Hindlimb muscle (tissue), 1 donor: ENCODE measurements at regions not wholly inside any gene's neighbourhood (a gene's known extent, or its start where the extent isn't known, plus 50 kb on each side); places are given as distances from the start of the nearest gene placed in this dataset.
"Not testable (repeated sequence)": the region's sequence is repeated elsewhere in the genome, so short reads cannot be mapped to it uniquely, and the experiment has no call there.

Experiments used
- DNase-seq: peaks from one replicate; pipeline ENCODE4 v3.0.0-alpha.2; 2013

DNA sequence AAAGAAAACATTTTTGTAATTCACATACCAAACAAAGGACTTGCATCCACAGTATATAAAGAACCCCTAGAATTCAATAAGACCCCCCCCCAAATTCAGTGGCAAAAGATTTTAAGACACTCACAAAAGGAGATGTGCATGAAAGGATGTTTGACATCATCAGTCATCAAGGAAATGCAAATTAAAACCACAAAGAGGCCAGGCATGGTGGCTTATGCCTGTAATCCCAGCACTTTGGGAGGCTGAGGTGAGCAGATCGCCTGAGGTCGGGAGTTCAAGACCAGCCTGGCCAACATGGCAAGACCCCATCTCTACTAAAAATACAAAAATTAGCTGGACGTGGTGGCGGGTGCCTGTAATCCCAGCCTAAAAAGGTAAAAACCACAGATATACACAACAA, 61.3 kb downstream of the AIPL1 start:
- DNase-seq, result not testable (repeated sequence)

DNA sequence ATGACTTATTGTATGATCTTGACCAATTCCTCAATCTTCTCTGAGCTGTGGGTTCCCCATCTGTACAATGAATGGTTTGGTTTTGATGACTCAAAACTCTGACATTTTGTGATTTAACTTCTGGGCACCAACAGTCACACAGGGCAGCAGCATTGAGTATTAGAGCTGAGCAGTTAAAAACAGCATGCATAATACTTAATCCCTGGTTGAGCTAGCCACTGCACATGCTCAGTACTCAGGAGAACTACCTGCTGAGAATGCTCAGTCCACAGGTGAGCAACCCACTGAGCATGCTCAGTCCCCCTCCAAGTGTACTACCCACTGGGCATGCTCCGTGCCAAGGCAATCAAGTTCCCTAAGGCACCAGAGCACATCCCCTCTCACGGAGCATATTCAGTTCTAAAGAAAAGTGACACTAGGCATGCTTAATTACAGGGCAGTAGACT, 68.7 kb downstream of the AIPL1 start:
- no peak for DNase-seq

DNA sequence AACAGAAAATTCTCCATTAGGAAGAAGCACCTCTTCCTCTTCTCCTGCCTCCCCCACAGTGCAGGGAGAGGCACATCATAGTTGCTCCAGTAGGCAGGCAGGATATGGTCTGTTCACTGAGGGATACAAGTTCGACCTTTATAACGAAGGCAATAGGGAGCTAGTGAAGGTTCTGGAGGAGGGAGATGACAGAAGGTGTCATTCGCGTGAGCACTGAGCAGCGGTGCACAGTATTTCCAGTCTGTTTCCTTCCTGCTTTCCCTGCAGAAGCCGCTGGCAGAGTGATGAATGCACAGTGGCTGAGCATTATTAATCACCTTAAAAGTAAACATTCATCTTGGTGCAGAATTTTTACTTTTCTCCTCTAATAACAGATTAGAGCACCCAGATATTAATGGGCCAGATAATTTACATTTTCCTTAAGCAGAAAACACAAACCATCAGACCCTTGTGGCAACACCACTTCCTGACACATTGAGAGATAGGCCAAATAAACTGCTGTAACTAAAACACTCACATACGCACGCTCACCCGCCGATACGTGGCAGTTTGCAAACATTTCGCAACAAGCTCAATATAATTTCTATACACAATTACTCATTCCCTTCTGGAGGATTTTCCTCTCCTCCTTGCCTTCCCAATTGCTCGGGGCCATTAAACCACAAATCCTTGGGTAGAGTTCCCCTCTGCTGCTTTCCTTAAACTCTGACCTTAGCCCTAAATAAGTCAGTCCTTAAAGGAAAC, 69.5 kb downstream of the AIPL1 start:
- no peak for DNase-seq

DNA sequence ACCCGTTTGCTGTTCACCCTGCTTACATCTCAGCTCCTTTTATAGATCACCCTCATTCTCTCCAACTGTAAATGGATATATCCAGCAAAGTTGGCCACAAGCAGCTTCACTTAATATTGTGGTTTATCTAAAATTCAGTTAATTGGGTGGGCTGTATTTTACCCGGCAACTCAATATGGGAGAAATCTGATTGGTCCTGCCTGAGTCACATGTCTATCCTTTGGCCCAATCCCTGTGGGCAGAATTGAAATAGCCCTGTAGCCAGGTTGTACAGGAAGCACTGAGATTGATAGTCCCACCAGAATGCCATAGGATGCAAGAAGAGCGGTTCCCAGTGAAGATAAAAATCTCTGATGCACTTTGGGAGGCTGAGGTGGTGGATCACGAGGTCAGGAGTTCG, 73.2 kb downstream of the AIPL1 start:
- no peak for DNase-seq

DNA sequence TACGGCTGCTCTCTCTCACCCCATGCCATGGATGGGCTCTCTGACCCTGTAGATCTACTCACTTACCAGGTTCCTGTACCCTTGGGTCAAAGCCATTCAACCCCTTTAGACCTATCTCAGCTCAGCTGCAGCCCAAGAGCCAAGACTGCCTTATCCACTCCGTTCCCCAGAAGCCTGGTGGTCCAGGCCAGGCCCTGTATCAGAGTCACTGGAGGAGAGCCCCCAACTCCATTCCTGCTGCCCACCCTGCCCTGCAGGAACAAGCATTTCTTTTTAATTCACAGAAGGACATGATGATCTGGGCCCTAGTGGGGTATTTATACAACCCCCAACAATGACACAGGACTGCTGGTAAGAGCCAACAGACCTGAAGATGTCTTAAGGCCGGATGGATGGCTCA, 76.8 kb downstream of the AIPL1 start:
- DNase-seq, result no peak

DNA sequence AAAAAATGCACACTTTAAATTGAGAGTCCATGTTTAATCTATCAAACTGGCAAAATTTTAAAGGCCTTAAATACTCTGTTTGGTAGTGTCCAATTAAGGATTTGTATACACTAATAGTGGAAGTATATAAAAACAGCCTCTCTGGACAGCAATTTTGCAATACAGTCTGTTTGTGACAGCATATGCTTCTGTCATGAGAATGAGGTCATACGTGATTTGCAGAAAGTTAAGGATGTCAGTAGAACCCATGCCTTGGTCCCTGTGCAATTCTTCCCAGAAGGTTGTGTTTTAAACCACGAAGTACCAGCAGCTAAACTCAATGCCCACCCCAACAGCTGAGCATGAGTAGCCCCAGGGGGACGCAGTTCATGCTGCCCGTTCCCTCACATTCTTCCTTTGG, 78.4 kb downstream of the AIPL1 start:
- DNase-seq, result no peak

DNA sequence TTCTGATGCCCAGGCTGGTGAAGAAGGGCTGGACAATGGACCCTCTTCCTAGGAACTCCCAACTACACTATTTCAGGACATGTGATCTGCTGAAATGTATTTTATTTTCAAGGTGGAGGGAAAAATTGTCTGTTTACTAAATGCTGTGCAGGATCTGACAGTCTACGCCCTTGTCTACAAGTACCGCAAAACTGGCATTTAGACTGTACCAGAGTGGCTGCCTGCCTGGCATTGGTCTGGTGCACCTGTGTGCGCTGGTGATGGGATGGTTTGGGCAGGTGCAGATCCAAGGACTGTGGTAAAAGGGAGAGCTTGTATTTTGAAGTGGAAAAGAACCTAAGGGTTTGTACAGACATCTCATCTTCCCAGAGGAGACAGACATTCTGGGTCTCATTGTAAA, 79.7 kb downstream of the AIPL1 start:
- no peak for DNase-seq

DNA sequence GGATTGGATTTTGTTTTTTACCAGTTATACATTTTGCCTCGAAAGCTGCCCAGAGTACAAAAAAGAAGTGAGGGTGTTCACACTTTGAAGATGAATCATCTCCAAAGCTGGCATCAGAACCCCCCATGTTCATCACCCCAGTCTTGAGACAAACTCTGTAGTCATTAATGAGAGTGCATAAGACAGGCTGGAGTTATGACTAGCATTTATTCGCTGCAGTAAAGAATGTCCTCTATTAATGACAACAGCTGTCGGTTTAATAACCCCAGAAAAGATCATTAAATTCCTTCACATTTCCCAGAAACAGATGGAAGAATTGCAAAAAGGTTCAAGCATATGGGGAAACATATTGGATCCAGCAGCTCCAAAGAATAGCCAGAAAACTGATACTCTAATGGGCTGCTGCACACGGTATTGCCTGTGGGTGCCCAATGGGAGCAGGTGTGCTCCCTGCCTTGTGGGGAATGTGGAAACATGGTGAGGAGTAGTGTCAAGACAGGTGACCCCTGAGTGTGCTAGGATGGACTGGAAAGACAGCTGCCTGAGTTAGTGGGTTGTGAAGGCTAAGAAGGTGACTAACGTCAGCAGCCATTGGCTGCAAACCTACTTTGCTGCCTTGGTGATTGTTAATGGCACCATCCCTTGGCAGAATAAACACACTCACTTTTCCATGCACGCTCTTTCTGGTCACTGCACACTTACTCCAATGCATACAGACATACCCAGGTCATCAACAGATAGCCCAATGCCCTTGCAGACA, 81.9 kb downstream of the AIPL1 start:
- DNase-seq, result no peak

DNA sequence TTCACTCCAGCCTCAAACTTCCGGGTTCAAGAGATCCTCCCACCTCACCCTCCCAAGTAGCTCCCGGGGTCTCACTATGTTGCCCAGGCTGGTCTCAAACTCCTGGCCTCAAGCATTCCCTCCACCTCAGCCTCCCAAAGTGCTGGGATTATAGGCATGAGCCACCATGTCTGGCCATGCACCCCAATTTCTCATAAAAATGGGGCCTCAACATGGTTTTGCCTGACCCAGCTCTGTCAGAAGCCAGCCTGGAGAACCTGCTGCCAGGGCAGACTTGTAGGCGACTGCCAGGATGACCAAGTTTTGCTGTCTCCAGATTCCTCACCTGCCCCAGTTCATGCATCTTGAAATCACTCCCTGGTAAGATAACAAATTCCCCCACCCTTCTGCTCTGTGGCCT, 82.9 kb downstream of the AIPL1 start:
- DNase-seq, result no peak

DNA sequence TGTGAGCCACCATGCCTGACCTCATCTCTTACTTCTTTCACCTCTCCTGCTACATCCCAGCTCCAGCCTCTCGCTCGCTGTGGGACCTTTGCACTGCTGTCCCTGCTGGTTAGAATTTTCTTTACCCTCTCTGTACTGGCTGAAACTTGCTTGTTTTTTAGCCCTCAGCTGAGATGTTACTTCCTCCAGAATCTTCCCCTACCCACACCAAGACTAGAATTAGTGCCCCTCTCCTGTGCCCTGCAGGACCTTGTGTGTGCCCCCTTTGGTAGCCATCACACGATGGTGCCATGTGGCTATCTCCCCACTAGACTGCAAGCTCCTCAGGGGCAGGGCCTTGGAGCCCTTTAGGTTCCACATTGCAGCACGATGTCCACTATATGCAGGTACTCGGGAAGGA, 84.1 kb downstream of the AIPL1 start:
- no peak for DNase-seq

DNA sequence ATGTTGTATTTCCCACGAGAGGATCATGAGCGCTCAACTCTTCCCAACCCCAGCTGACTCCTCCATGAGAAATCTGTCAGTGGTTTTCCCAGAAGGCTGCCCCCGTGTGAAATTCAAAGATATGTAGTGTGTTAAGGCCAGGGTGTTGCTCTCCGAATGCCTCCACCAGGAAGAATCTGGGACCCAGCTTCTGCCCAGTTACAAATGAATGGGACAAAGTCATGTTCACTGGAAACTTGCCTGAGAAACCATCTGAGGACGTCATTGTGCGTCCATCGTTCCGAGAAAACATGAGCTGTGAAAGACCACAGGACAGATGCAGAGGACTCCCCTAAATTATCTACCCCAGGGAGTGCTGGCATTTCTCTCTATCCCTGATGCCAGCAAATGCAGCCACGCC, 86.0 kb downstream of the AIPL1 start:
- DNase-seq, result no peak

DNA sequence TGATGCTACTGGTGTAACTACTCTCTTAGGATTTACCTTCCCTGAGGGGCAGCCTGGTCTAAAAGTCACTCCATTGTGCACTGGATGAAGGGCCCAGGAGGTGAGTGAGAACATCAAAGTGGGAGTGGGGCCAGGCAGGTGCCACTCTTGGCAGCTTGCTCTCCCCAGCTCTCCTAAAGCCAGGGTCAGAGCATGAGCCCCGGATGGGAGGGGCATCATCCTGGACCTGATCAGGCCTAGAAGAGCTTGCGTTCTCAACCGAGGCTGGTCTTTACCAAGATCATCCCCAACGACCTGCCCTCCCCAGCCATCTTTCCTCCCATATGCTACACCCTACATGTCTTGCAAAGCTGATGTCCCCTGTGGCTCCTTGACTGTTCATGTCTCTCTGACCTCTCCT, 87.1 kb downstream of the AIPL1 start:
- DNase-seq, result no peak

DNA sequence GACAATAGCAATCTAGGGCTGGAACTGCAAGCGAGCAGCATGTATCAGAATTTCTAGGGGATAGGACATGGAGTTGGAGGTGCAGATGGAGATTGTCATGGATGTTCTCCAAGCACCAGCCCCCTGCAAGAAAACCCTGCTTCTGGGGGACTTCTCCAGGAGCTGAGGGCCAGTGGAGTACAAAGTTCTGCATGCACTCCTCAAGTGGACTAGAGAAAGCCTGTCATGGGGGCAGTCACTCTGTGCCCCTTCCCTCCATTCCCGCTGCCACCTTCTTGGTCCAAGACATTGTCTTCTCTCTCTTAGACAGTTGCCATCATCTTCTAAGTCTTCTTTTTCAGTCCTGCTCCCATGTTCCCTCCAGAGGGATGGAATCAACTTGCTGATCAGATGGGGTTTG, 87.9 kb downstream of the AIPL1 start:
- no peak for DNase-seq

DNA sequence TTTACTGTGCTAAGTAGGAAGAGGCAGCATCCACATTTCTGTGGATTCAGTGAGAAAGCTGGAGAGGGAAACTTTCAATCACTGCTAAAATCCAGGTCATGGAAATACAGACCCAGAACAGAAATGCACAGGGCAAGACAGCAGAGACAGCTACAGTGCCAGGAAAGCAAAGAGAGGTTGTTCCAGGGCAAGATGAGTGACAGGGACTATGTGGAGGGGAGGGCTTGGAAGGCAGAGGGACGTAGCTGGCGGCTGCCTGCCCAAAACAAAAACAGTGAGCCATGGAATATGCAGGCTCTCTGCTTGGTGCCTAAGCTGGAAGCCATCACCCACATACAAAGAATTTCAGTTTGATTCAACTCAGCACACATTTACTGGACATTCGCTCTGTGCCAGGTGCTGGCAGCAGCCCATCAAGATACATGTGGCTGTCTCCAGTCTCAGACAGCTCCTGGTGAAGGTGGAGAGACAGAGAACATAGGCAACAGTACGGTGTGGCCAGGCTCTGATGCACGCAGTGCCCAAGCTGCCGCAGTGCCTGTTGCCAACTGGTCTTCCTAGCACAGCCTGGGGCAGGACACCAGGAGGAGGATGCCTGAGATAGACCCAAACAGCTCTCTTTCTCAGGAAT, 88.7 kb downstream of the AIPL1 start:
- DNase-seq, result no peak

DNA sequence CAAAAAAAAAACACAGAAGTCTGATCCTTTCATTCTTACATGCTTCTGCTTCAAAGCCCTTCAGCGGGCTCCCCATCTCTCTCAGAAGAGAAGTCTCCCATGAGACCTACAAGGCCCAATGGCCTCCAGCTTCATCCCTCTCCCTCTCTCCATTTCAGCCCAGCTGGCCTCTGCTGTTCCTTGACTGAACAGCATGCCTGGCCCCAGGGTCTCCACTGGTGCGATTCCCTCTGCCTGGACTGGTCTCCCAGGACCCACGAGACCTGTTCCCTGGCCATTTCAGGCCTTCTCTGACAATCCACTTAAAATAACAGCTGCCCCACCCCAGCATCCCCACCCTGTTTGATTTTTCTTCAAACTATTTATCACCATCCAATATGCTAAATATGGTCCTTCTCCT, 91.2 kb downstream of the AIPL1 start:
- no peak for DNase-seq

DNA sequence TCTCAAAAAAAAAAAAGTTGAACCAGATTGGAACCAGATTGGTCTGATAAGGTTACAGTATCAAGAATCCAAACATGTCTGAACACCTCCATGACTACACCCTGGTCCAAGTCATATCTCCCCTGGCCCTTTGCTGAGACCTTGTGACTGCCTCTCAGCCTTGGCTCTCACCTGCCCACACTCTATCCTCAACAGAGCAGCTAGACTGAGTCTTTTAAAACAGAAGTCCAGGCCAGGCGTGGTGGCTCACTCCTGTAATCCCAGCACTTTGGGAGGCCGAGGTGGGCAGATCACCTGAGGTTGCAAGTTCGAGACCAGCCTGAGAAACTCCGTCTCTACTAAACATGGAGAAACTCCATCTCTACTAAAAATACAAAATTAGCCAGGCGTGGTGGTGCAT, 91.7 kb downstream of the AIPL1 start:
- no peak for DNase-seq

DNA sequence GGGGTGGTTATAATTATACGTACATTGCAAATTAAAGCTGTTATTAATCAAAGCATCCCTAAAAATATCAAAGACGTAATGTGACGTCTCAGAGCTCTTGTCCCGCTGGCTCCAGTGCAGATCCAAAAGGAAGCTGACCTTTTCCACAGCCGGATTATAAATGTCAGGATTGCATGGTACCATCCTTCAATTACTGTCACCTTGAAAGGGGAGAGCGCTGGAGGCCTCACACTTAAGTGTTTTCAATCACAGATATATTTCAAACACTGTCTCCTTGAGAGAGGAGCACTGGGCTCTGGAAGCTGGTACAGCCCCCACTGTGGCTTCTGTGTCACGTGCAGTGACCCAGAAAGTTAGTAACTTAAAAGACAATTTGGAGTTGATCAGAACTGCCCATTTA, 94.2 kb downstream of the AIPL1 start:
- DNase-seq, result no peak

DNA sequence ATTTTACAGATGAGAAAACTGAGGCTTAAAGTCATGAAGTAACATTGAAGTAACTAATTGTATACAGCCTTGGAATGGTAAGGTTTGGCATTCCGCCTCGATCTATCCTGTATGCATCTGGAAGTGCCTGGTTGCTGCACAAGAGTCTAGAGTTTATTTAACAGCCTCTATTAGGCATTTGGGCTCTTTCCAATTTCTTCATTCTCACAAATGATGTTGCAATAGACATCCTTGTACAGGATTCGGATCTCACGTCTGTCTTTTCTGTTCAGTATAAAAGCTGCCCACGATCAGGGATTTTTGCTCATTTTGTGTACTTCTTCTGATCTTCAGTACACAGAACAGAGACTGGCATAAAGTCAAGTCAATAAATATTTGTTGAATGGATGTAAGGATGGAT, 100.5 kb downstream of the AIPL1 start:
- DNase-seq, result no peak

DNA sequence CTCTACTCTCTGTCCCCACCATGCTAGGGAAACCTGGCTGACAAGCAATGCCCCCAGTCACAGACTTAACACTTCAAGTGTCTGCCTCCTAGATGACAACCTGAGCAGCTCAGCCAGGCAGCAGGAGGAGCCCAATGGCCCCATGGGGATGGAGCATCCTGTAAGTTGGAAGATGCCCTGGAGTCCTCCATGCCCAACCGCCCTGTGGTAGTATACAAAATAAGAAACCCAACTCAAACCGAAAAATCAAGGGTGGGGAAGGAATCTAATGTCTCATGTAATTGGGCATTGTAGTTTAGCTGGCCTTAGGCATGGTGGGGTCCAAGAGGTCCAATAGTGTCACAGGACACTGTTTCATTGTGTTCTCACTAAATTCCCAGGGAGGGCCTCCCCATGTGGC, 104.0 kb downstream of the AIPL1 start:
- no peak for DNase-seq

DNA sequence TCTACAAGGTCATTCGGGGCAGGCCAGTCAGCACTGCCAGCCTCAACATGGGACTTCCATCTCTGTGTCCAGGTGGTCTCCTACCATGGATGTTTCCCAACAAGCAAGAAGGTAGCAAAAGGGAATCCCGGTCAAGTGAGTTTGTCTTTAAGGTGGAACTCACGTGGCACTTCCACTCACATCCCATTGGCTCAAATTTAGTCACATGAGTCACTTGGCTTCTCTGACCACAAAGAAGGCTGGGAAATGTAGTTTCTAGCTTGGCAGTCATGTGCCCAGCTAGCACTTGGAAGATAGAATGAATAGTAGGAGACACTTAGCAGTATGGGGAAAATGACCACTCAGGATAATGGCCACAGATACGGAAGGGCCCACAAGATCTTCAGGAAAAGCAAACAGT, 106.6 kb downstream of the AIPL1 start:
- DNase-seq, result no peak

DNA sequence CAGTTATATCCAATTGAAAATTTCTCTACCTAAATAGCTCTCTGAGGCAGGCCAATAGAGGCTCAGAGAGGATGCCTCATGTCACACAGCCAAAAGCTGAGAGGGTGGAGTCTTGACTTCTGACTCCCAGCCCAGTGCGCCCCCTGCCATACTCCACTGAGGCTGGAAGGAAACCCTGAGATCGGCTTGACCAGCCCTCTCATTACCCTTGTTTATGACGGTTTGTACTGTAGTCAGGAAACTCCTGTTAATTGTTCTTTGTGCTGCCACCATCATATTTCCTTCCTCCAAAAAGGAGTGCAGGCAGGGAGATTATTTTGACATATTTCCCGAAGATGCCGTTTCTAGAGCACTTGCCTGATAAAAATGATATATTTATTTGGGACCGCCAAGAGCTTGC, 107.9 kb downstream of the AIPL1 start:
- DNase-seq, result no peak

DNA sequence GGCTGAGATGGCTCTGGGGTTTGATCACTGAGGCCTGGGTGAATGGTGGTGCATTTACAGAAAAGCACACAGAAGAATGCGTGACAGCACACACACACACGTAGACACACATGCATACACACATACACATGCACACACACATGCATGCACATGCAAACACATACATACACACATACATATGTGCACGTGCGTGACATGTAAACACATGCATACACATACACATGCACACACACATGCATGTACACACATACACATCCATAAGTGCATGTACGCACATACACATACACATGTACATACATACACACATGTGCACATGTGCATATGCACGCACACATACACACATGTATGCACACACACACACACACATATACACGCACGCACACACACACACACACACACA, 108.4 kb downstream of the AIPL1 start:
- no peak for DNase-seq

DNA sequence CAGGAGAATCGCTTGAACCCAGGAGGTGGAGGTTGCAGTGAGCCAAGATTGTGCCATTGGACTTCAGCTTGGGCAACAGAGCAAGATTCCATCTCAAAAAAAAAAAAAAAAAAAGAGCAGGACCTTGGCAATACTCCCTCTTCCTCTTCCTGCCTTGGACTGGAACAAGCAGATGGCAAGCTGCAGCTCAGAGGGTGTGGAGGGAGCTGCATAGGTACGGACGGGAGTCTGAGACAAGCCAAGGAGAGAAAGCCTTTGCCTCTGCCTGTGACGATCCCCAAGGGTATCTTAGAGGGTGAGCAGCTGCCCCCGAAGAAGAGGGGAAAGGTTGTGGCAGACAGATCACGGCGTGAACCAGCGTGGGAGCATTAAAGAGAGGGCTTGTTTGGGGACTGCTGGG, 109.2 kb downstream of the AIPL1 start:
- DNase-seq, result no peak

DNA sequence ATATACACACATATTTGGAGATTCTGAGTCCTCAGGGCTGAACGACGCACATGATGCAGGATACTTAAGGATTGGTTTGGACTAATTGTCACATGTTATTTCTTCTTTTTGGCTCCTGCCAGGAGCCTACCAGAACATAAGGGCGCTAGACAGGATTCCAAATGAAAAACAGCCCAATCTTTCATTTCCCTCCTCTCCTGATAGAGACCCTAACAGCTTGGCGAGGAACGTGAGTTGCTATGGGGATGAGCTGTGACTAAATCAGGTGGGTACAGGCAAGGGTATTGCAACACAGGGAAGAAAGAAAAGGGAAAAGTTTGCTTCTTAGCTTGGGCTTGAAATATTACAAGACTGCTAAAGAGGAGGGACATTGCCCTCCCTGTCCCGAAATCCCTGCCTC, 109.9 kb downstream of the AIPL1 start:
- no peak for DNase-seq
